ENCODE measurements at regions not wholly inside any gene's neighbourhood (a gene's known extent, or its start where the extent isn't known, plus 50 kb on each side); places are given as distances from the start of the nearest gene placed in this dataset.

DNA sequence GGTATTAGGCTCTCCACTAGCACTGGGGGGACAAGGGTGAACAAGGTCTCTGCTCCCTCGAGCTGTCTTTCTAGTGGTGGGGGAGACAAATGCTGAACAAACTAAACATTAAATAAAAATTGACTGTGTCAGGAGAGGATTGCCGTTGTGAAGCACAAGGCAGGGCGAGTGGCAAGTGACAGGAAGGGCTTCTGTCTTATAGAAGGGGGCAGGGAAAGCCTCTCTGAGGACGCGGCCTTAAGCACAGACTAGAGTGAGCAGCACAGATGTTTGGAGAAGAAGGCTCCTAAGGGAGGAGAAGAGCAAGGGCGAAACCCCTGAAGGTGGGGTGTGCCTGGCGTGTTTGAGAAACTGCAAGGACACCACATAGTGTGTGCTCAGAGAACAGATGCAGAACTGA, 50.9 kb upstream of the ATP2B2 start:
- TF ChIP-seq, protein P1, sequence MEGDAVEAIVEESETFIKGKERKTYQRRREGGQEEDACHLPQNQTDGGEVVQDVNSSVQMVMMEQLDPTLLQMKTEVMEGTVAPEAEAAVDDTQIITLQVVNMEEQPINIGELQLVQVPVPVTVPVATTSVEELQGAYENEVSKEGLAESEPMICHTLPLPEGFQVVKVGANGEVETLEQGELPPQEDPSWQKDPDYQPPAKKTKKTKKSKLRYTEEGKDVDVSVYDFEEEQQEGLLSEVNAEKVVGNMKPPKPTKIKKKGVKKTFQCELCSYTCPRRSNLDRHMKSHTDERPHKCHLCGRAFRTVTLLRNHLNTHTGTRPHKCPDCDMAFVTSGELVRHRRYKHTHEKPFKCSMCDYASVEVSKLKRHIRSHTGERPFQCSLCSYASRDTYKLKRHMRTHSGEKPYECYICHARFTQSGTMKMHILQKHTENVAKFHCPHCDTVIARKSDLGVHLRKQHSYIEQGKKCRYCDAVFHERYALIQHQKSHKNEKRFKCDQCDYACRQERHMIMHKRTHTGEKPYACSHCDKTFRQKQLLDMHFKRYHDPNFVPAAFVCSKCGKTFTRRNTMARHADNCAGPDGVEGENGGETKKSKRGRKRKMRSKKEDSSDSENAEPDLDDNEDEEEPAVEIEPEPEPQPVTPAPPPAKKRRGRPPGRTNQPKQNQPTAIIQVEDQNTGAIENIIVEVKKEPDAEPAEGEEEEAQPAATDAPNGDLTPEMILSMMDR (IDR thresholded peaks at IDR 0.05): no peak
- no peak for TF ChIP-seq POLR2A (IDR thresholded peaks at IDR 0.05)

Data from prostate gland (tissue), 2 donors.